ENCODE measurements at regions not wholly inside any gene's neighbourhood (a gene's known extent, or its start where the extent isn't known, plus 50 kb on each side); places are given as distances from the start of the nearest gene placed in this dataset.

GRCh38 chr9:27659571-27659970, 86.3 kb upstream of the C9orf72 start:
- no peak overlapping the region for H3K9ac ChIP-seq (ENCODE audit: low read depth in 2 of 2, low read length in 2 of 2)
- no peaks in the 10 kb centered on the region for H3K27me3 ChIP-seq
- H3K27ac ChIP-seq, result no peak overlapping the region
- H3K4me1 ChIP-seq, result no peaks in the 10 kb centered on the region
- no peak for DNase-seq
- H3K36me3 ChIP-seq, result no peaks in the 10 kb centered on the region
- TF ChIP-seq CTCF (IDR thresholded peaks at IDR 0.05), result no peak
- H3K9me3 ChIP-seq, result no peaks in the 10 kb centered on the region
- no peak overlapping the region for H3K4me3 ChIP-seq
- intact Hi-C loops (cut with DNase I), result no loop called here

GRCh38 chr9:27660148-27660547, 86.9 kb upstream of the C9orf72 start:
- Histone ChIP-seq H3K36me3 (no peaks in the 10 kb centered on the region), H3K4me3 (no peak overlapping the region), H3K9ac (ENCODE audit: low read depth in 2 of 2, low read length in 2 of 2) (no peak overlapping the region), H3K9me3 (no peaks in the 10 kb centered on the region), H3K27ac (no peak overlapping the region), H3K27me3 (no peaks in the 10 kb centered on the region), H3K4me1 (no peaks in the 10 kb centered on the region)
- intact Hi-C loops (cut with DNase I), result loop anchor here (5.0 kb wide), 1 partner anchor 88 kb away; the partner anchor contains the start of gene C9orf72
- DNase-seq, result no peak
- no peak for TF ChIP-seq CTCF (IDR thresholded peaks at IDR 0.05)

GRCh38 chr9:27663526-27663925, 90.2 kb upstream of the C9orf72 start:
- DNase-seq, result no peak
- H3K27ac ChIP-seq, result peak overlapping the region; percentile 26
- H3K4me3 ChIP-seq, result no peak overlapping the region
- no peak overlapping the region for H3K9ac ChIP-seq (ENCODE audit: low read depth in 2 of 2, low read length in 2 of 2)
- H3K36me3 ChIP-seq, result no peaks in the 10 kb centered on the region
- intact Hi-C loops (cut with DNase I), result loop anchor here (5.0 kb wide), 1 partner anchor 91 kb away; the partner anchor contains the start of gene C9orf72
- TF ChIP-seq CTCF (IDR thresholded peaks at IDR 0.05), result no peak
- no peaks in the 10 kb centered on the region for H3K27me3 ChIP-seq
- H3K4me1 ChIP-seq, result no peaks in the 10 kb centered on the region
- no peaks in the 10 kb centered on the region for H3K9me3 ChIP-seq

GRCh38 chr9:27664121-27664779, 91.0 kb upstream of the C9orf72 start:
- no peak for TF ChIP-seq CTCF (IDR thresholded peaks at IDR 0.05)
- Histone ChIP-seq H3K4me1 (no peaks in the 10 kb centered on the region), H3K9me3 (no peaks in the 10 kb centered on the region), H3K27ac (peak overlapping the region; percentile 78), H3K36me3 (no peaks in the 10 kb centered on the region), H3K9ac (ENCODE audit: low read depth in 2 of 2, low read length in 2 of 2) (peak overlapping the region in 1 of 2 donors; percentile 31), H3K27me3 (no peaks in the 10 kb centered on the region), H3K4me3 (no peak overlapping the region)
- intact Hi-C loops (cut with DNase I), result loop anchor here (5.0 kb wide), 1 partner anchor 92 kb away; the partner anchor contains the start of gene C9orf72
- DNase-seq, result peak; percentile 64

- intact Hi-C loops (cut with DNase I), result no loop called here
- TF ChIP-seq CTCF (IDR thresholded peaks at IDR 0.05), result no peak
- Histone ChIP-seq H3K4me1 (no peaks in the 10 kb centered on the region), H3K9me3 (no peaks in the 10 kb centered on the region), H3K27ac (peak overlapping the region; percentile 78), H3K9ac (ENCODE audit: low read depth in 2 of 2, low read length in 2 of 2) (peak overlapping the region in 1 of 2 donors; percentile 31), H3K36me3 (no peaks in the 10 kb centered on the region), H3K4me3 (no peak overlapping the region), H3K27me3 (no peaks in the 10 kb centered on the region)
- peak; percentile 62 for DNase-seq
Observed at GRCh38 chr9:27665136-27665535, 91.9 kb upstream of the C9orf72 start.
